ENCODE measurements at regions not wholly inside any gene's neighbourhood (a gene's known extent, or its start where the extent isn't known, plus 50 kb on each side); places are given as distances from the start of the nearest gene placed in this dataset.

DNA sequence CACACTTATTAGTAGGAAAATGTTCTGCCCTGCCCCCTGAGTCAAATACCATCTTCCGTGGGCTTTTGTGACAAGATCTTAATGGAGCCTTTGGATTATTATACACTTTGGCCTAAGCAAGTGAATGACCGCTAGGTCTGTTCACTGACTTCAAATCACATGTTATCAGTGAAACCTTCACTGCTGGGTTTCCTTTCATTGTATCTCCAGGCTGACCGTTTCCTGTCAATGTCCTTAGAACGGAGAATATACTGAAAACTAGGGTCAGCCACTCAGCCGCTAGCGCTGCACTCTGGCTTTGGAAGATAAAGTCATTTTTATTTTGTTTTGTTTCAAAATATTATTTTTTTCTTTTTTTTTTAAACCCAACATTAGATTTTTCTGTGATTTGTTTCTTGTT lies 107.0 kb upstream of the TLL1 start:
- TF ChIP-seq CTCF (IDR thresholded peaks at IDR 0.05; ENCODE audit: extremely low read depth in 1 of 2, insufficient read depth in 1 of 2, low read depth in 1 of 2, low read length in 2 of 2) (no peak), FOS (IDR thresholded peaks at IDR 0.05; ENCODE audit: borderline replicate concordance, insufficient read depth, low read length) (peak; percentile 34), POLR2A (IDR thresholded peaks at IDR 0.05; ENCODE audit: low read depth, low read length) (peak; percentile 60)
